ENCODE measurements at regions not wholly inside any gene's neighbourhood (a gene's known extent, or its start where the extent isn't known, plus 50 kb on each side); places are given as distances from the start of the nearest gene placed in this dataset.

GRCh38 chr6:111986651-111987050, 67.3 kb upstream of the CCN6 start:
- Mint-ChIP-seq H3K27ac (no peak overlapping the region), H3K27me3 (ENCODE audit: low read depth) (no peaks in the 10 kb centered on the region)

GRCh38 chr6:111987295-111987694, 66.6 kb upstream of the CCN6 start:
- H3K36me3 Mint-ChIP-seq (ENCODE audit: low read depth) = peaks cover 3% of the 10 kb centered on the region
- peaks cover 68% of the 10 kb centered on the region for H3K4me1 Mint-ChIP-seq (ENCODE audit: low read depth)
- no peaks in the 10 kb centered on the region for H3K9me3 Mint-ChIP-seq
- H3K4me3 Mint-ChIP-seq = no peak overlapping the region
- no peaks in the 10 kb centered on the region for H3K27me3 Mint-ChIP-seq (ENCODE audit: low read depth)
- peak overlapping the region; percentile 63 for H3K27ac Mint-ChIP-seq

More at GRCh38 chr6:111986651-111987050, 67.3 kb upstream of the CCN6 start:
- H3K9me3 Mint-ChIP-seq = no peaks in the 10 kb centered on the region
- peaks cover 3% of the 10 kb centered on the region for H3K36me3 Mint-ChIP-seq (ENCODE audit: low read depth)
- peaks cover 65% of the 10 kb centered on the region for H3K4me1 Mint-ChIP-seq (ENCODE audit: low read depth)
- H3K4me3 Mint-ChIP-seq = no peak overlapping the region

DNA sequence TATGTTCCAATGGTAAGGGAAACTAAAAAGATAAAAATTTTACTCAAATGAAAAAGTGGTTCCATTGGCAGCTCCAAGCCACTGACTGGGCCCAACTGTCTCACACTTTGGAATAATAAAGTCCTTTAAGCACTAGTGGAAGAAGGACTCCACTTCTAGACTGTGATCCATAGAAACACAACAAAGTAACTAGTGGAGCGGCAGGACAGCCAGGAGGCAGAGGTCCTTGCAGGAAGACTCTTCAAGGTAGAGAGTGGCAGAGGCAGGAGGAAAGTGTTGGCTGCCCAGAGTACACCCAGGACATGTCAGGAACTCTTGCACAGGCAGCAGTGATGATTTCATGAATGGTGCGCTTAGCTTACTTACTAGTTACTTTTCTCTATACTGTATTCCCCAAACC, 65.0 kb upstream of the CCN6 start:
- peak overlapping the region; percentile 88 for H3K27ac Mint-ChIP-seq
- H3K4me1 Mint-ChIP-seq (ENCODE audit: low read depth) = peaks cover 73% of the 10 kb centered on the region
- H3K36me3 Mint-ChIP-seq (ENCODE audit: low read depth) = peaks cover 3% of the 10 kb centered on the region
- no peak overlapping the region for H3K4me3 Mint-ChIP-seq
- no peaks in the 10 kb centered on the region for H3K27me3 Mint-ChIP-seq (ENCODE audit: low read depth)
- no peaks in the 10 kb centered on the region for H3K9me3 Mint-ChIP-seq

DNA sequence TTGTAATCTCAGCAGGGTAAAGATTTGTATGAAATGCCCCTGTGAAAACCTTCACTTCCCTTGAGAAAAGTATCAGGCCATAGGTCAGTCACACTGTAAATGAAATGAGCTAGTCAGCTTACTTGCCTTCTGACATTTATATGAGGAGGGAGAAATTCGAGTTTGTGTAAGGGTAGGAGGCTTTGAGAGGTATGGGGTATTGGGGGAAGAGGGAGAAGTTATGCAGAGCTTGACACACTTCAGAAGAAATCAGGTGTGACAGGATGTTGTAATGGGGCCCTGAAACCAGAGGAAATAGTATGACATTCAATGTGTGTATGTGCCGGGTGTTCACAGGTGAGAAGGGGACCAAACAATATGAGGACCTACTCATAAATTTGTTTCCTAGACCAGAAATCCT, 64.2 kb upstream of the CCN6 start:
- H3K4me3 Mint-ChIP-seq = peak overlapping the region; percentile 56
- H3K4me1 Mint-ChIP-seq (ENCODE audit: low read depth) = peaks cover 77% of the 10 kb centered on the region
- peaks cover 3% of the 10 kb centered on the region for H3K36me3 Mint-ChIP-seq (ENCODE audit: low read depth)
- peak overlapping the region; percentile 88 for H3K27ac Mint-ChIP-seq
- H3K9me3 Mint-ChIP-seq = no peaks in the 10 kb centered on the region
- H3K27me3 Mint-ChIP-seq (ENCODE audit: low read depth) = no peaks in the 10 kb centered on the region

DNA sequence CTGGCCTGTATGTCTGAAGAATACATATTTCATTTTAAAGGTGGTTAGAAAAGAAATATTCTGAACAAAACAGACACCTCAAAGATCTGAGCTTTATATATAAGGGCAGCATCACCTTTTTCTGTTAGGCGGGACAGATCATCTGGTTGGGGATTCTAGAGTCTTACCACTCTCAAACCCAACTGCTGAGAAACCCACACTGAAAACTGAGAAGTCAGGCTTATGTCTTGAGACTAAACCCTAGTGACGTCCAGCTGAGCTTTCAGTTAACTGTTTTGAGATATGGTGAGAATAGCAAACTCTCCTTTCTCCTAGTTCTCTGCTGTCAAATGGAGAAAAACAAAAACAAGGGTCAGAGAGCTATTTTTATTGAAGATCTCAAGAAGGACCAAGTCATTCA, 63.7 kb upstream of the CCN6 start:
- no peaks in the 10 kb centered on the region for H3K9me3 Mint-ChIP-seq
- peaks cover 75% of the 10 kb centered on the region for H3K4me1 Mint-ChIP-seq (ENCODE audit: low read depth)
- peaks cover 3% of the 10 kb centered on the region for H3K36me3 Mint-ChIP-seq (ENCODE audit: low read depth)
- H3K27me3 Mint-ChIP-seq (ENCODE audit: low read depth) = no peaks in the 10 kb centered on the region
- peak overlapping the region; percentile 88 for H3K27ac Mint-ChIP-seq
- H3K4me3 Mint-ChIP-seq = peak overlapping the region; percentile 56

DNA sequence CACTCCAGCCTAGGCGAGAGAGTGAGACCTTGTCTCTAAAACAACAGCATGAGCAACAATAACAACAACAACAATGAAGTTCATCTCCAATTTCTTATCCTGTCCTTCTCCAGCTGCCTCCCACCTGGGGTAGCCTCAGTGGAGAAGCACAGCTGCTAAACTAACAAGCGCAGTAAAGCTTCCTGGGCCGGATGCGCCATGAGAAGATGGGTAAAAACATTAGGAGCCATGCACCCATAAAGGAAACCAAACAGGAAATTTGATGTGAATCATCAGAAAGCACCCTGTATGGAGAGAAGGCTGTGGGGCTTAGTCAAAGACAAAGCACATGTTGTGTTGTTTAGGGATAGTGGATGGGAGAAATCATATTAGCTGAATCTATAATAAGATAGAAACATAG, 61.1 kb upstream of the CCN6 start:
- Mint-ChIP-seq H3K36me3 (ENCODE audit: low read depth) (peaks cover 1% of the 10 kb centered on the region), H3K27ac (peak overlapping the region; percentile 73), H3K4me3 (peak overlapping the region; percentile 15), H3K9me3 (no peaks in the 10 kb centered on the region), H3K27me3 (ENCODE audit: low read depth) (no peaks in the 10 kb centered on the region), H3K4me1 (ENCODE audit: low read depth) (peaks cover 77% of the 10 kb centered on the region)

DNA sequence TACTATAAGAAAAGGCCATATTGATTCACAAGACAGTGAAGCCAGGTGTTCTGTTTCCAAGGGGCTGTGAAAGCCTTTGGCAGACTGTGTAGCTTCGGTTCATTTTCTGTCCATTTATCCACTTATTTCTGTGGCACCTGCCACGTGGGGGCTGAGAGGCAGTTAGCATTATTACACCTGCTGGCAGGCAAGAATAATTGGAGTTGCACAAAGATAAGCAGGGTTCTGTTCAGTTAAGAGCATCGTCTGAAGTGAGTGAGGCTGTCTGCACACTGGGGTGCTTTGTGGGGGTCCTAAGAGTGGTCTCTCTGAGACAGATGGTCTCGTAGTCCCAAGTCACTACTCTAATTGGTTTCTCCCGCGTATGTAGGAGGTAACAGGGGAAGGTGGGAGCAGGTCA, 60.6 kb upstream of the CCN6 start:
- peaks cover 74% of the 10 kb centered on the region for H3K4me1 Mint-ChIP-seq (ENCODE audit: low read depth)

GRCh38 chr6:111994791-111995190, 59.1 kb upstream of the CCN6 start:
- Mint-ChIP-seq H3K36me3 (ENCODE audit: low read depth) (peaks cover 1% of the 10 kb centered on the region), H3K9me3 (no peaks in the 10 kb centered on the region), H3K27me3 (ENCODE audit: low read depth) (no peaks in the 10 kb centered on the region), H3K4me1 (ENCODE audit: low read depth) (peaks cover 60% of the 10 kb centered on the region), H3K27ac (no peak overlapping the region), H3K4me3 (no peak overlapping the region)

More for the DNA sequence above, 60.6 kb upstream of the CCN6 start:
- Mint-ChIP-seq H3K27me3 (ENCODE audit: low read depth) (no peaks in the 10 kb centered on the region), H3K36me3 (ENCODE audit: low read depth) (peaks cover 1% of the 10 kb centered on the region), H3K9me3 (no peaks in the 10 kb centered on the region), H3K4me3 (peak overlapping the region; percentile 15), H3K27ac (peak overlapping the region; percentile 73)

DNA sequence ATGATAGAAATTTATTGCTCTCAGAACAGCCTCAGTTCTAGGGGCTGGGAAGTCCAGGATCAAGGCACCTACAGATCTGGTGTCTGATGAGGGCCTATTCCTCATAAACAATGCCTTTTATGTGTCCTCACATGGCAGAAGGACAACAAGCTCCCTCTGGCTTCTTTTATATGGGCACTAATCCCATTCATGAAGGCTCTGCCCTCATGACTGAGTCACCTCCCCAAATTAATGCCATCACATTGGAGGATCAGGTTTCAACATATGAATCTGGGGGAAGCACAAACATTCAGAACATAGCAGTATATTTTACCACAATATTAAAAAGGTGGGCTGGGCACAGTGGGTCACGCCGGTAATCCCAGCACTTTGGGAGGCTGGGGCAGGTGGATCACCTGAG, 58.5 kb upstream of the CCN6 start:
- H3K4me3 Mint-ChIP-seq = no peak overlapping the region
- peaks cover 1% of the 10 kb centered on the region for H3K36me3 Mint-ChIP-seq (ENCODE audit: low read depth)
- no peaks in the 10 kb centered on the region for H3K9me3 Mint-ChIP-seq
- H3K27me3 Mint-ChIP-seq (ENCODE audit: low read depth) = no peaks in the 10 kb centered on the region
- no peak overlapping the region for H3K27ac Mint-ChIP-seq
- peaks cover 54% of the 10 kb centered on the region for H3K4me1 Mint-ChIP-seq (ENCODE audit: low read depth)

- Mint-ChIP-seq H3K27ac (no peak overlapping the region), H3K9me3 (no peaks in the 10 kb centered on the region), H3K4me3 (peak overlapping the region; percentile 12), H3K27me3 (ENCODE audit: low read depth) (no peaks in the 10 kb centered on the region), H3K36me3 (ENCODE audit: low read depth) (peaks cover 1% of the 10 kb centered on the region), H3K4me1 (ENCODE audit: low read depth) (peaks cover 46% of the 10 kb centered on the region)
These were observed 57.6 kb upstream of the CCN6 start for GRCh38 chr6:111996144-111996865.

GRCh38 chr6:111997078-111997852, 56.6 kb upstream of the CCN6 start:
- peaks cover 42% of the 10 kb centered on the region for H3K4me1 Mint-ChIP-seq (ENCODE audit: low read depth)
- peak overlapping the region; percentile 59 for H3K27ac Mint-ChIP-seq
- no peaks in the 10 kb centered on the region for H3K27me3 Mint-ChIP-seq (ENCODE audit: low read depth)
- peak overlapping the region; percentile 60 for H3K4me3 Mint-ChIP-seq
- H3K9me3 Mint-ChIP-seq = no peaks in the 10 kb centered on the region
- H3K36me3 Mint-ChIP-seq (ENCODE audit: low read depth) = peaks cover 1% of the 10 kb centered on the region

DNA sequence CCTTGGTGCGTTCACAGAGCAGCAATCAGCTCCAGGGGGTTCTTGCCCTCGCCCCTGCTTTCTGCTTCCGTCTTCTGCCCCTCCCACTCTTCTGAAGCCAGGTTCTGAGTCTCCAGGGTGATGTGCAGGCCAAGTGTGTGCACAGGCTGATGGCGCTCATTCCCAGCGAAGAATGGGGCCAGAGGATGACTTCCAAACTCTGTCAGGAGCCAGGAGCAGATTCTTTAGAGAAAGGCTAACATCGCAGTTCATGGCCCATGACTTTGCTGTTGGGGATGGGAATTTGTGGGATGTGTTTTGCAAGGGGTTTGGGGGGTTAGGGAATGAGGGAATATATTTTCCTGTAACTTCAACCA, 56.1 kb upstream of the CCN6 start:
- no peaks in the 10 kb centered on the region for H3K9me3 Mint-ChIP-seq
- no peaks in the 10 kb centered on the region for H3K27me3 Mint-ChIP-seq (ENCODE audit: low read depth)
- no peak overlapping the region for H3K27ac Mint-ChIP-seq
- peaks cover 1% of the 10 kb centered on the region for H3K36me3 Mint-ChIP-seq (ENCODE audit: low read depth)
- H3K4me3 Mint-ChIP-seq = no peak overlapping the region
- H3K4me1 Mint-ChIP-seq (ENCODE audit: low read depth) = peaks cover 36% of the 10 kb centered on the region

DNA sequence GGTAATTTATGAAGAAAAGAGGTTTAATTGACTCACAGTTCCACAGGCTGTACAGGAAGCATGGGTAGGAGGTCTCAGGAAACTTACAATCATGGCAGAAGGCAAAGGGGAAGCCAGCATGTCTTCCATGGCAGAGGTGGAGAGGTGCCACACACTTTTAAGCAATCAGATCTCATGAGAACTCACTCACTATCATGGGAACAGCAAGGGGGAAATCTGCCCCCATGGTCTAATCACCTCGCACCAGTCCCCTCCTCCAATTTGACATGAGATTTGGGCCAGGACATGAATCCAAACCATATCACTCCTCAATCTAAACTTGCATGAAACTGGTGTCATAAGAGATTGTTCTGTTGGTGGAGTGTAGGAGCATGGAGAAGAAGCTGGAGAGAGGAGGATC, 51.6 kb upstream of the CCN6 start:
- Mint-ChIP-seq H3K27me3 (ENCODE audit: low read depth) (no peaks in the 10 kb centered on the region), H3K36me3 (ENCODE audit: low read depth) (no peaks in the 10 kb centered on the region), H3K4me3 (no peak overlapping the region), H3K27ac (no peak overlapping the region), H3K4me1 (ENCODE audit: low read depth) (peaks cover 11% of the 10 kb centered on the region), H3K9me3 (no peaks in the 10 kb centered on the region)

All from T-helper 1 cell treated with Interleukin-12 subunit alpha and Interleukin-12 subunit beta and Interleukin-4 antibody, amounts not matched to agents 30 μg/mL and 1 μg/mL, for 36 hours (primary cell).